ENCODE measurements at regions not wholly inside any gene's neighbourhood (a gene's known extent, or its start where the extent isn't known, plus 50 kb on each side); places are given as distances from the start of the nearest gene placed in this dataset.
"Not testable (repeated sequence)": the region's sequence is repeated elsewhere in the genome, so short reads cannot be mapped to it uniquely, and the experiment has no call there.

DNA sequence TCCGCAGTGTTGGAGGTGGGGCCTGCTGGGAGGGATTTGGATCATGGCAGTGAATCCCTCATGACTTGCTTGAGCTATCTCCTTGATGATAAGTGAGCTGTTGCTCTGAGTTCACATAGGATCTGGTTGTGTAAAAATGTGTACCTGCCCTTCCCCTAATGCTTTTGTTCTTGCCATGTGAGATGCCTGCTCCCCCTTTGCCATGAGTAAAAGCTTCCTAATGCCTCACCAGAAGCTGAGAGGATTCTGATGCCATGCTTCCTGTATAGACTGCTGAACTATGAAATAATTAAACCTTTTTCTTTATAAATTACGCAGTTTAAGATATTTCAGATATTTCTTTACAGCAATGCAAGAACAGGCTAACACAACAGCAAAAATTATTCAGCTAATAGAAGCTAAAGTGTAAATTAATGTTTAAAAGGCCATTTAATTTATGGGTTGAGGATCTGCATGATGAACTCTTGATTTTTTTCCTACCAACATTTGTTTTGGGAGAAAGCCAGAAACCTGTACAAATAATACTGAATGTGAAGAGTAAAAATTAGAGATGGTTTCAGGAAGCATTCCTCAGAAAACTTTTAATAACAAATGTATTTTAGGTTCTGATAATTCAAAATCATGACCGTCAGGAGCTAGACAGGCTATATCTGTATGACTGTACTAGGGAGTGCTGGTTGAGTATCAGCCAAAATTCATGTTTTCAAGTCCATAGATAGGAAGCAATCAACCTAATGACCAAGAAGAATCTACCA is 177.5 kb upstream of the GRIA4 start:
- DNase-seq: no peak

DNA sequence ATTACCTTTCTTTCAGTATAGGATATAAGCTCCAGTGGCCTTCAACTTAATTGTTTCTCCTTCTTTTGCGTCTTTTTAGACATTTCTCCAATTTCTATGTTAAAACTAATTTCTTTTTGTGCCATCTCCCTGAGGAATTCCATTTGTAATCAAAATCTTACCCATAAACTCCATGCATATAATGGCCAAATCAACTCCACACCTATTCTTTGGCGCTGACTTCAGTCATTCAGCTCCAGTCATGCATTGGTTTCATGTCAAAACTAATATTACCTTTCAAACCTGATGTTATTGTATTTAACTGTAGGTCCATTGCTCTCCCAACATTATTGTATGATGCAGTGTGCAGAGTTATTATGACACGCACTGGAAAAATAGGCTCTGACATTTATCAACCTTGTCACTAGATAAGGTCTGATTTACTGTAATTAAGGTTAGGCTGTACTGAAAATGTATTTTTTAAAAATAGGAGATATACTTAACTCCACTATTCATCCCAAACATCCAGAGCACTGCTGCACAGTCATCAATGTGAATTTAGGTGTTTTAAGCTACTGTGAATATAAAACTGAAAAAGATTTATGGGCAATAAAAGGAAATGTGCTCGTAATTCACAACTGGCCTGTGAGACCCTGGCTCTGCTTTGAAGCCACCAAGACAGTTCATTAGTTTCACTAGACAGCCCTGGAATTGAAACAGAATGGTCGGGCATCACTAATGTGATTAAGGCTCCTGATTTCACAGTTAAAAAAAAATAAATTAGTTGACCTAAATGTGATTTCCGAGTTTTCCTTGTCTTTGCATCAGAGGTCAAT is 180.6 kb upstream of the GRIA4 start:
- no peak for DNase-seq

GRCh38 chr11:105407101-105407500 is 202.8 kb upstream of the GRIA4 start:
- DNase-seq: peak in 1 of 3 donors; percentile 11

DNA sequence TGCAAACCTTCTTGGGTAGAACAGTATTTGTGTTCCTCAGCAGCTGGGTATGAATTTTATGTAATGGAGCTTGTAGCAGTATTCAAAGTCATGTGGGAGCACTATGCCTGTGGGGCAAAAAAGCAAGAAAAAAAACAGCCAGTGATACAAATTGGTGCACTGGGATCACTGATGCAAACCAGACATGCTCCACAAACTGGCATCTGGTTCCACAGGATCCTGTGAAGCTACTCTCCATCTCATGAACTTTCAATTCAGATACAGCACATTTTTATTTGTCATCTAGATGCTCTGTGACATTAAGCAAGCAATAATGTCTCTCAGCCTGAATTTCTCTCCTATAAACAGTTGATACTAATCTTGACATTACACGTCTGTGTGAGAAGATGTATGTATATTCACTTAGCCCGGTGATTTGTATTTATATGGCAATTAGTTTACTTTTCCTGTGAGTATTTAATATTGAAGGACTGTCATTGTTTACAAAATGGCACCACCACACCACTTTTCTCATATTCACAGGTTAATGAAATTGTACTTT is 208.5 kb upstream of the GRIA4 start:
- no peak for DNase-seq

DNA sequence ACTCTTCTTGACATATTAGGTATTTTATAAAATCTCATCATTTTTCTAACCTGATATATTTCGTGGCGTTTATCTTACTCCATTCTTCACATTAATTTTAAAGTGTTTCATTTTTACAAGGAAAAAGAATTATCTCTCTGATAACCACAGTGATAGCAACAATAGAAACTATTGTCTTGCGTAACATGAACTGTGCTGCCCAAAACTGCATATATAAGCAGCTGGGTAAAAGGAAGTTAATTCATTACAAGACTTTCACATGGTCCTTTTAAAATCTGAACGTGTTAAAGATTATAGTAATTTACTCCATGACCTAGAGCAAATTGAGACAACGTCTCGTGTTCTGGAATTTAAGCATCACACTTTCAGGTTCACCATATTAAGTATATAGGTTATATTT is 210.4 kb upstream of the GRIA4 start:
- DNase-seq: no peak

- no peak for DNase-seq
Measured at GRCh38 chr11:105398636-105399035, 211.2 kb upstream of the GRIA4 start.

DNA sequence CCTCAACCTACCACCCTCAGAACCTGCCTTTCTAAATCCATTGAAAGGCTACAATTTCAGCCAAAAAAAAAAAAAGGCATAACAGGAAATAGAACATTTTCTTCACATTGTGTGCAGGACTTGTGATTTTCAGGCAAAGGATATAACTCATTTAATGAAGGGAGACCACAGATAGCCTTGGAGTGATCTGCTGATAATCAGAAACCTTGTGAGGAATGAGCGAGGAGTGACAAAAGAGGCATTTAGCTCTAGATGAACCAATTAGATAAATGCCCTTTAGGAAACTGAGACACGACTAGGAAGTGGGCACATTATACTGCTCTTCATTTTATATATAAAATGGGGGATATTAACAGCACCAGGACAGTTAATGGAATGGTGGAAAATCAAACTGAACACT is 216.5 kb upstream of the GRIA4 start:
- DNase-seq: no peak

DNA sequence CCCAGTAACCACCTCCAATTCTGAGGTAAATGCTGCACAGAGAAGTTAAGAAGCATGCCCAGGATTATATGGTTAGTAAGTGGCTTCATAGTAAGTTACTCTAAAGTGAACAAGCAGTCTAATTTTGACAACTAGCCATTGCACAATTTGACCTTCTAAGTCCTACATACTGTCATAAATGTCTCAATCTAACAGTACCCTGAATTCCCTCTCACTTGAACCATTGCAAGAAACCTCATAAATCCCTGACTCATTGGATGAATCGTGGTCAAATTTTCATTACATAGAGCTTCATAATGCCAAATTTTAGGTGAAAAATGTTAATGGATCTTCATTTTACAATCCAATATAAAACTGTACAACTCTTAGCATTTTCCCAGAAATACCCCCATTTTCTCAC is 217.3 kb upstream of the GRIA4 start:
- DNase-seq: no peak

DNA sequence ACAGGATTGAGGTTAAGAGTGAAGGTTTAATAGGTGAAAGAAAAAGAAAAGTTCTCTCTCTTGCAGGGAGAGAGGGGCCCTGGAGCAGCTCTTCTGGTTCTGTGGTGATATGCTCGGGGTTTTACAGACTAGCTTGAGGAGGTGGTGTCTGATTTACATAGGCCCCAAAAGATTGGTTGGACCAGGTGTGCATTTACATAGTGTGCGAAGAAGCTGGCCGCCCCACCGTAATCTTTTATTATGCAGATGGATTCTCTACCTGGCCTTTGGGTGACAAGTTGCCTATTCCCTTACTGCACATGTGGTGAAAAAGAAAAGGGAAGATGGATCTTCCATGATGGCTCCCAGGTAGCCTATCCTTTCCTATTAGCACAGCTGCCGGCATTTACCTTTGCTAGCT is 219.9 kb upstream of the GRIA4 start:
- no peak for DNase-seq

- DNase-seq: no peak
Measured at GRCh38 chr11:105388006-105388405, 221.9 kb upstream of the GRIA4 start.

DNA sequence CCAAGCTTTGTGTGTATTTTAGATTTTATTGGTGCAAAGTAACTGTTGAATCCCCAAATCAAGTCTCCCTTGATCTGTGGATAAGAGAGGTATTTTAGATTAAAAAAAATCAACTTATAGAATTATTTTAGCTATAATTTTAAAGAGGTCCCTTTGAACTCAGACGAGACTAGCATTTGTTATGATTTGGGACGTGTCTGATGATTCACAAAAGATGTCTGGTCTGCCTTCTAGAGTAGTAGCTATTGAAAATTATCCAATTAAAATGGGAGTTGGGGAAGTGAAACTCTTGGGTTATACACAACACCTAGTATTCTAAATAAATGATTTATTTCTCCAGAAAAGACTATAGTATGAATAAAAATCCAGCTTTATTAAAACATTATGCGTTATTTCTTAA is 227.9 kb upstream of the GRIA4 start:
- DNase-seq: no peak

DNA sequence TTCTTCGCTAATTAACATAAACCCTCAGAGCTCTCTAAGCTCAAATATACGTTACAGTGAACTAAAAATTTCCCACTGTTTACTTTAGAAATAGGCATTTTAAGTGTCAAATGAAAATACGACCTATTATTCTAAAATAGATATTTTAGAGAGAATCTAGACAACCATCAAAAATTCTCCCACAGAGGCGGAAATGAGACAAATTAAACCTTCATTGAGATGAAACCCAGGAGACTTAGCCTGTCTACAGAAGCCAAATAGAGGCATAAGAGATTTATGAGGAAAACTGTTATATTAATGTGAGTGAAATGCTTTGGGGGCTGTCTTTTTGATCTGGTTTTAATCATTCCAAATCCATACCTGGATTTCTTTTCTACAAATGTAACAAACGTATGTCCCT is 232.0 kb upstream of the GRIA4 start:
- no peak for DNase-seq

DNA sequence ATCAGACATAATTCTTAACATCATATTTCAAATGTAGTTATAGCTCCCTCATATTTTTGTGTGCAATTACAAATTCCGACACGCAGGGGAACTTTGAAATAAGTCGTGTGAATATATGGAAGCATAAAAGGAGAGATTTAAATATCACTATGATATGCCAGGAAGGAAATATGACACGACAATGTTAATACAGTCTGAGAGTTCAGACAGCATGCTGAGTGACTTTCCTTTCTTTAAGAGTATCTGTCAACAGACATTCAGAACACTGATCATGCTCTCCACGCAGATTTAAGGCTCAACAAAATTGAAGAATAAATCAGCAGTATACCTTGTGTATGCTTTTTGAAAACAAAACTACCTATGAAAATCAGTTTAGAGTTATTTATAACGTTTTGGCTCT is 232.6 kb upstream of the CARD18 start:
- DNase-seq: no peak

- DNase-seq: no peak
Measured at GRCh38 chr11:105371311-105371710, 231.7 kb upstream of the CARD18 start.

GRCh38 chr11:105368711-105369110 is 229.1 kb upstream of the CARD18 start:
- DNase-seq: peak in 1 of 3 donors; percentile 20

DNA sequence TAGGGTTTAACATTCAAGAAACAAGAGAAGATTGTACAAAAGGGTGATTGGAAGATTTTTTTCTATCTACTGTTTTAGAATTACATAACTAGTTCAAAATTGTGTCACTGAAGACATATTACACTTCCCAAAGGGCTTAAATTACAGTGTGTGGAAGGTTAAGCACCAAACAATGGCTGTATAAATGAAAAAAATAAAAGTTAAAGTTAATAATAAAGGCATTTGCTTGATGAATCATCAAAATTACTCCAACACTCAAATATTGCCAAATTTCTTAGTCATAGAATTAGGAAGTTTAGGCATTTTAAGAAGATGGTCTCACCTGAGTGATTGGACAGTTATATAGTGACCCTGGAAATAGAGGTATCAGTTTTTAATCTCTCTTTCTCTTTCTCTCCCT is 227.6 kb upstream of the CARD18 start:
- DNase-seq: no peak

GRCh38 chr11:105361651-105362050 is 222.1 kb upstream of the CARD18 start:
- no peak for DNase-seq

DNA sequence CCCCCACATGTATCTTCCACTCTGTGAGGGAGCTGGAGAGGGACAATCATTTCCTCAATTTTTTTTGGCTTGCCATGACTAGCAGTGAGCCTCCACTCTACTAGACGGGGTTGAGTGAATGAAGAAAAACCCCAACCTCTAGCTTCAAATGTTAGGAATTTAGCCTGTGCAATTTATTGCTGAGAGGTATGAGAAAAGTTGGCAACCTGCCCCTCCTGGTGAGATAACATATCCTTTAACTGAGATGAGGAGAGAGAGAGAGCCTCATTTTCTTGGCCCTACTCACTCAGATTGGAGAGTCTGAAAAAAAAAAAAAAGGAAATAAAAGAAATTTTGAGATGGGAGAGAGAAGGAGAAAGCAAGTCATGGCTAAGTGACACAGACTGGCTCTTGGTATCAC is 218.2 kb upstream of the CARD18 start:
- DNase-seq: peak in 1 of 3 donors; percentile 32

DNA sequence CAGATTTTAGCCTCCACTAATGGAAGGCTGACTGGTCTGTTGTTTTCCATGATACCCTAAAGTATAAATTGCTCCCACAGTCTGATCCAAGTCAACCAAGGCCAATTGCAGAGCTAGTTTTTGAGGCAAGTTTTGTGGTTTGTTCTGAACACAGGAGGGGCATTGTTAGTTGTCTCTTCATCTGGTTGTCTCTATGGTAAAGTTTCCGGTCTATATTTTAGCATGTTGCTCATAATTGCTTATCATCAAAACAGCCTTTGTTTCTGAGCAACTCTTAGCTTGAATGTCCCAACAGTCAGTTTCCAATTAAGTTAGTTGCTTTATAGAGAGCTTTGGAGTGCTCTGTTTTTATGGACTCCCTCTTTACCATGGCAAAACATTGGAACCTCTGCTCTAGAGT is 217.6 kb upstream of the CARD18 start:
- no peak for DNase-seq

GRCh38 chr11:105349867-105350266 is 210.3 kb upstream of the CARD18 start:
- not testable (repeated sequence) for DNase-seq

GRCh38 chr11:105344938-105345337 is 205.4 kb upstream of the CARD18 start:
- no peak for DNase-seq

DNA sequence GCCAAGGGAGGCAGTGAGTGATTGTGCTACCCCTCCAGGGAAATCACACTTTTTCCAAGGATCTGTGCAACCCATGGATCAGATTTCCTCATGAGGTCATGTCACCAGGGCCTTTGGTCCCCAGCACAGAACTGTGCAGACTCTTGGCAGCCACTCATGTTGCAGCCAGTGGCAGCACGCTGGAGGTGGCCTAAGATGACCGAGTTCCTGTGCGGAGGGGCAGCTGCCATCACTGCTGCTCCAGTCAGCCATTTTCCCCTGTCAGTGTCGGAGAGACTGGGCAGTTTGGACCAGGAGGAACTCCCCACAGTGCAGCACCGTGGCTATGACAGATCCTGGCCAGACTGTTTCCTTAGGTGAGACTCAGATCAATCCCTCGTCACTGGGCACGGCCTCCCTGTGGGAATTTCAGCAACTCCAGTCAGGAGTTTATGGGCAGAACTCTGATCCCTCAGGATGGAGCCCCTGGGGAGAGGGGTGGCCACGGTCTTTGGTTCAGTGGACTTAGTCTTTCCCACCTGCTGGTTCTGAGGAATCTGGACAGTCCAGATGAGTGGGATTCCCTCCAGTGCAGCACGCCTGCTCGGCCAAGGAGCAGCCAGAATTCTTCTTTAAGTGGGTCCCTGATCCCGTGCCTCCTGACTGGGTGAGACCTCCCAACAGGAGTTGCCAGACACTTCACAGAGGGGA is 194.6 kb upstream of the CARD18 start:
- DNase-seq: no peak

DNA sequence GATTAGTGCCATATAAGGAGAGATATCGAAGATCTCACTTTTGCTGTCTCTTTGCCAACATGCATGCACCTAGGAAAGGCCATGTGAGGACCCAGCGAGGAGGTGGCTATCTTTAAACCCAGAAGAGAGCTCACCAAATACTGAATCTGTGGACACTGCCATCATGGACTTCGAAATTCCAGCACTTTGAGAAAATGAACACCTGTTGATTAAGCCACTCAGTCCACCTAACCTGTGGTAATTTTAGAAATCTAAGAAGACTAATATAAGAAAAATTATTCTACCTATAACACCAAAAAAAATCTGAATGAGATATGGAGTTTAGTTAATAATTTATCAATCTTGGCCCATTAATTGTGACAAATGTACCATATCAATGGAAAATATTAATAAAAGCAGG is 193.6 kb upstream of the CARD18 start:
- DNase-seq: no peak
